Caco-2 (cell line): ENCODE measurements at regions not wholly inside any gene's neighbourhood (a gene's known extent, or its start where the extent isn't known, plus 50 kb on each side); places are given as distances from the start of the nearest gene placed in this dataset.

ENCODE experiments used
- BruUV-seq: library from RNA; stranded (reverse); fragments of 400-500 nt; replicated peaks from 2 replicates; lab custom pipeline; 2021; lab: Mats Ljungman, UMichigan
- CTCF ChIA-PET: fragments of 300-600 bp; sonication (Branson Sonifier 250); formaldehyde crosslinking; loops from one replicate; lab custom pipeline; 2022; ENCODE audit warnings: antibody characterized with exemption; lab: Charles Lee
- POLR2A ChIA-PET: fragments of 300-600 bp; sonication (Branson Sonifier 250); formaldehyde crosslinking; loops from one replicate; lab custom pipeline; 2022; ENCODE audit warnings: antibody characterized with exemption; lab: Charles Lee
- DNase-seq, 2 experiments: peaks; one replicate each; pipeline versions ENCODE4 v3.0.0 to v3.0.0-alpha.2; 2020 to 2022
- H3K27me3 ChIP-seq: replicated peaks from 2 replicates; pipeline ENCODE4 v1.6.0; 2011; ENCODE audit warnings: low read length; ENCODE audit not compliant: control insufficient read depth, insufficient read depth
- H3K36me3 ChIP-seq: 2 replicates; pipeline ENCODE4 v1.5.1; 2011; ENCODE audit warnings: low read length; ENCODE audit not compliant: control insufficient read depth, insufficient read depth
- H3K4me1 ChIP-seq: fragments of 250-450 bp; sonication (Bioruptor Pico); 2 replicates; pipeline ENCODE4 v1.5.1; 2020; ENCODE audit warnings: mild to moderate bottlenecking
- H3K4me3 ChIP-seq: 2 replicates; pipeline ENCODE4 v1.5.1; 2011; ENCODE audit warnings: low read depth, mild to moderate bottlenecking, control low read depth, low read length
- H3K9me3 ChIP-seq: fragments of 250-450 bp; sonication (Bioruptor Pico); 2 replicates; pipeline ENCODE4 v1.5.1; 2020; ENCODE audit warnings: mild to moderate bottlenecking, moderate library complexity
- H3K27ac Mint-ChIP-seq: one replicate; pipeline ENCODE4 v1.8.0; 2022; ENCODE audit warnings: mixed read lengths; ENCODE audit not compliant: unreplicated experiment
- H3K27me3 Mint-ChIP-seq: one replicate; pipeline ENCODE4 v1.8.0; 2022; ENCODE audit warnings: mixed read lengths; ENCODE audit not compliant: insufficient read depth, unreplicated experiment
- H3K36me3 Mint-ChIP-seq: one replicate; pipeline ENCODE4 v1.8.0; 2022; ENCODE audit warnings: mild to moderate bottlenecking, mixed read lengths; ENCODE audit not compliant: insufficient read depth, unreplicated experiment
- H3K4me1 Mint-ChIP-seq: one replicate; pipeline ENCODE4 v1.8.0; 2022; ENCODE audit warnings: low read depth, mixed read lengths; ENCODE audit not compliant: unreplicated experiment
- H3K4me3 Mint-ChIP-seq: one replicate; pipeline ENCODE4 v1.8.0; 2022; ENCODE audit warnings: mild to moderate bottlenecking, moderate library complexity, mixed read lengths; ENCODE audit not compliant: unreplicated experiment
- H3K9me3 Mint-ChIP-seq: one replicate; pipeline ENCODE4 v1.8.0; 2022; ENCODE audit warnings: mixed read lengths; ENCODE audit not compliant: unreplicated experiment
- intact Hi-C: fragments of 100-400 bp; cut with micrococcal nuclease; formaldehyde crosslinking; loops from one replicate; pipeline ENCODE4 v1.10.0; 2022; ENCODE audit not compliant: unreplicated experiment
- TF ChIP-seq, protein P1 (sequence below), 2 experiments: fragments of 200-600 bp in 1 of 2; IDR thresholded peaks; 1 replicate in 1 of 2; 2 replicates in 1 of 2; pipeline versions ENCODE4 v1.5.1 to v1.8.0; 2011 to 2022; ENCODE audit warnings: antibody characterized with exemption in 1 of 2, control low read depth in 1 of 2, inconsistent platforms in 1 of 2, low read depth in 1 of 2, low read length in 1 of 2, mild to moderate bottlenecking in 1 of 2, moderate library complexity in 1 of 2; ENCODE audit not compliant: insufficient read depth in 1 of 2, severe bottlenecking in 1 of 2, unreplicated experiment in 1 of 2

DNA sequence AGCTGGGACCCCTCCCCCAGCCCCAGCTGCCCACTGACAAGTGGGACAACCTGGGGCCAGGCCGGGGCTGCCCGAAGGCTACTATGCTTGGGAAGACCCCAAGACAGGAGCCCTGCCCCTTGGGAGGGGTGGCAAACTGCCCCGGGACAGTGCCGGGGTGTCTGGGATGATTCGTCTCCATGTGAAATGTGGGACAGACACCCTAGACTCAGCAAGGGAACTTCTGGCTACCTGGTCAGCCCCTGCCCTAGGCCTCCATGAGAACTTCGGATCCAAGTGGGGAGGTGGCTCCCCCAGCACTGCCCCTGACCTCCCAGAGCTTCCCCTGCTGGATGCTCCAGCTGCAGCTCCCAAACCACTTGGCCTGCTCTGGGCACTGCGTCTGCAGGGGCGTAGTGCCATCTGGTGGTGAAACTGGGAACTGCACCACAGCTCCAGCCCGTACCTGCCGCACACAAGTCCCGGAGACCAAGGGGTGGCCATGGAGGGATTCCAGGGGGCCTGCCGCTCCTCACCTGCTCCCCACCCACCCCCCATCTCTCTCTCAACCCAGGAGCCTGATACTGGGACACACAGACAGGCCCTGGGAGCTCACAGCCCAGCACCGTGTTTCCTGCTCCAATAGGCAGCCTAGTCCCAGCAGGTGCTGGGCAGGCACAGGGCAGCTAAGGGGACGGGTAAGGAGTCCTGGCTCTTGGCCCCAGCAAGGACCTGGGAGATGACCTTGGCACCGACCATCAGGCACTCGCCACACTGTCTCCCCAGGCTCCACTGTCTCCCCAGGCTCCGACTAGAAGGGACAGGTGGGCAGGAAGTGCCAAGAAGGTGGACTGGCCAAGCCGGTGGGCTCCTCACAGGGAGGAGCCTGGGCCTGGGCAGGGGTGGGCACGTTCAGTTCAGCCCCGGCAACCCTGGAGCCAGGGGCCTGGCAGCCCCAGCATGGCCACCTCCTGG is 194.1 kb downstream of the IGLL1 start:
- Histone ChIP-seq H3K36me3 (no peaks in the 10 kb centered on the region), H3K4me1 (peaks cover 6% of the 10 kb centered on the region; the same call in 1 of the 2 replicates), H3K9me3 (no peaks in the 10 kb centered on the region), H3K27me3 (no peaks in the 10 kb centered on the region), H3K4me3 (no peak overlapping the region)
- intact Hi-C loops, result loop anchor here (2.0 to 5.0 kb wide), 2 partner anchors 71 to 209 kb away; no protein-coding TSS in a partner anchor
- TF ChIP-seq, protein P1, sequence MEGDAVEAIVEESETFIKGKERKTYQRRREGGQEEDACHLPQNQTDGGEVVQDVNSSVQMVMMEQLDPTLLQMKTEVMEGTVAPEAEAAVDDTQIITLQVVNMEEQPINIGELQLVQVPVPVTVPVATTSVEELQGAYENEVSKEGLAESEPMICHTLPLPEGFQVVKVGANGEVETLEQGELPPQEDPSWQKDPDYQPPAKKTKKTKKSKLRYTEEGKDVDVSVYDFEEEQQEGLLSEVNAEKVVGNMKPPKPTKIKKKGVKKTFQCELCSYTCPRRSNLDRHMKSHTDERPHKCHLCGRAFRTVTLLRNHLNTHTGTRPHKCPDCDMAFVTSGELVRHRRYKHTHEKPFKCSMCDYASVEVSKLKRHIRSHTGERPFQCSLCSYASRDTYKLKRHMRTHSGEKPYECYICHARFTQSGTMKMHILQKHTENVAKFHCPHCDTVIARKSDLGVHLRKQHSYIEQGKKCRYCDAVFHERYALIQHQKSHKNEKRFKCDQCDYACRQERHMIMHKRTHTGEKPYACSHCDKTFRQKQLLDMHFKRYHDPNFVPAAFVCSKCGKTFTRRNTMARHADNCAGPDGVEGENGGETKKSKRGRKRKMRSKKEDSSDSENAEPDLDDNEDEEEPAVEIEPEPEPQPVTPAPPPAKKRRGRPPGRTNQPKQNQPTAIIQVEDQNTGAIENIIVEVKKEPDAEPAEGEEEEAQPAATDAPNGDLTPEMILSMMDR (IDR thresholded peaks at IDR 0.05; ENCODE audit: insufficient read depth in 1 of 2, low read depth in 1 of 2, low read length in 1 of 2, severe bottlenecking in 1 of 2, unreplicated experiment in 1 of 2), result peak; percentile 94 to 97
- Mint-ChIP-seq H3K4me1 (no peaks in the 10 kb centered on the region), H3K9me3 (no peaks in the 10 kb centered on the region), H3K36me3 (no peaks in the 10 kb centered on the region), H3K27ac (no peak overlapping the region), H3K27me3 (peaks cover 2% of the 10 kb centered on the region), H3K4me3 (no peak overlapping the region)
- ChIA-PET POLR2A (no interaction called here), CTCF (interaction anchor here (0.5 to 1.3 kb wide), 26 partner anchors 9 to 1805 kb away, joined by 3 to 7 read pairs (median 4); partner anchors contain the start of gene BCR)
- peak; percentile 79 to 89 for DNase-seq
- BruUV-seq, result no TSS peak

DNA sequence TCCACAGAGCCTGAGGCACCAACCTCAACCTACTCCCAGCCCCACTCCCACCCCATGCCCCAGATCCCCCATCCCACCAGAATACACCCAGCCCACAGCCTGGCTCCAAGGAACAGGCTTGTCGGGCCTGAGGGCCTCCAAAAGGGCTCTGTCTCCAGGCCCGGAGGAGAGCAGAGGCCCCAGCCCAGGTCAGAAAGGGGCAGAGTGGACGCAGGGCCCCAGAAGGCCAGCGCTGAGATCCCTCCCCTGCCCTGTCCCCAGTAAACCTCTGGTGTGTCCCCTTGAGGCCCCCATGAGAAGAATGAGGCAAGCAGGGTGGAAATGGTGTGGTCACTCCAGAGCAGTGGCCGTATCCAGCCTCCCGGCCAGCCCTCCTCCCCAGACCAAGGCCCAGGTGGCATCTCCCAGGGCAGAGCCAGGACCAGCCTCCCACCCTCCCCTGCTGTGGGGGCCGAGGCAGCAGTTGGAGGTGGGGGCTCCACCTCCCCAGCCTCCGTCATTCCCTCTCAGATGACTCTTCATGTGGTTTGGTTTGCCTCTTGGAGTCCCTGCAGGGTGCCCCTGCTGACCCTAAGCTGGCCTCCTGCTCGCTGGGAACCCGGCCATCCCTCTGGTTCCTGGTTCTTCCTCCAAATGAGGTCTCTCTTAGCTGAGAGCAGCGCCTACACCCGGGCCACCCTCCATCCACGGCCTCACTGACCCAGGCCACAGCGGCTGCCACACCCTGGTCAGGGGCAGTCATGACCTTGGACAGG is 195.0 kb downstream of the IGLL1 start:
- no peak for DNase-seq
- H3K27me3 Mint-ChIP-seq, result peaks cover 5% of the 10 kb centered on the region
- H3K36me3 Mint-ChIP-seq, result no peaks in the 10 kb centered on the region
- H3K9me3 ChIP-seq, result no peaks in the 10 kb centered on the region
- H3K4me3 Mint-ChIP-seq, result no peak overlapping the region
- ChIA-PET POLR2A (no interaction called here), CTCF (interaction anchor here (0.6 to 1.3 kb wide), 25 partner anchors 8 to 1804 kb away, joined by 3 to 7 read pairs (median 4); partner anchors contain the start of gene BCR)
- H3K27ac Mint-ChIP-seq, result no peak overlapping the region
- H3K4me3 ChIP-seq, result no peak overlapping the region
- intact Hi-C loops, result loop anchor here (5.0 kb wide), 1 partner anchor 208 kb away; no protein-coding TSS in a partner anchor
- BruUV-seq, result no TSS peak
- no peaks in the 10 kb centered on the region for H3K4me1 Mint-ChIP-seq
- TF ChIP-seq, protein P1 (IDR thresholded peaks at IDR 0.05; ENCODE audit: insufficient read depth in 1 of 2, low read depth in 1 of 2, low read length in 1 of 2, severe bottlenecking in 1 of 2, unreplicated experiment in 1 of 2), result no peak
- no peaks in the 10 kb centered on the region for H3K36me3 ChIP-seq
- peaks cover 6% of the 10 kb centered on the region; the same call in 1 of the 2 replicates for H3K4me1 ChIP-seq
- H3K9me3 Mint-ChIP-seq, result no peaks in the 10 kb centered on the region
- H3K27me3 ChIP-seq, result no peaks in the 10 kb centered on the region

DNA sequence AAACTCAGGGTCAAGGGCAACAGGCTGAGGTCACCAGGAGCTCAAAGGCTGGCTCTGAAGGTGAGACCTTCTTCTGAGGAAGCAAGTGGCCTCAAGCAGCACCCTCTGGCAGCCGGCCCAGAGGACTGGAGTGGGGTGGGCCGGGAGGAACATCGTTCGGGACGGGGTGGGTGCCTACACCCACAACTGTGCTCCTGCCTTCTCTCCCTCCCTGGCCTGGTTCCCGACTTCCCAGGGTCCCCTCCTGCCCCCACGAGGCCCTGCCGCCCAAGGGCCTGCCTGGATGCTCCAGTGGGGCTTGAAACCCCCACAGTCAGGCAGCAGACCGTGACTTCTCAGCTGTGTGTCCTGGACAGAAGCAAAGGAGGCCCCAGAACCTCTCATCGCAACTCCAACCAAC is 195.7 kb downstream of the IGLL1 start:
- Mint-ChIP-seq H3K27ac (no peak overlapping the region), H3K4me1 (no peaks in the 10 kb centered on the region), H3K9me3 (no peaks in the 10 kb centered on the region), H3K27me3 (peaks cover 5% of the 10 kb centered on the region), H3K36me3 (no peaks in the 10 kb centered on the region), H3K4me3 (no peak overlapping the region)
- no TSS peak for BruUV-seq
- Histone ChIP-seq H3K36me3 (no peaks in the 10 kb centered on the region), H3K27me3 (no peaks in the 10 kb centered on the region), H3K4me1 (peaks cover 6% of the 10 kb centered on the region; the same call in 1 of the 2 replicates), H3K9me3 (no peaks in the 10 kb centered on the region), H3K4me3 (no peak overlapping the region)
- TF ChIP-seq, protein P1 (IDR thresholded peaks at IDR 0.05; ENCODE audit: insufficient read depth in 1 of 2, low read depth in 1 of 2, low read length in 1 of 2, severe bottlenecking in 1 of 2, unreplicated experiment in 1 of 2), result no peak
- ChIA-PET CTCF (interaction anchor here (0.7 kb wide), 1 partner anchor 480 kb away, joined by 3 read pairs; no protein-coding TSS in a partner anchor), POLR2A (no interaction called here)
- no peak for DNase-seq
- intact Hi-C loops, result no loop called here
